ENCODE measurements at regions not wholly inside any gene's neighbourhood (a gene's known extent, or its start where the extent isn't known, plus 50 kb on each side); places are given as distances from the start of the nearest gene placed in this dataset.

- no peak for TF ChIP-seq CTCF (IDR thresholded peaks at IDR 0.05; ENCODE audit: insufficient read depth, low read length, poor library complexity, severe bottlenecking)
- no peak for TF ChIP-seq EZH2phosphoT487 (conservative IDR thresholded peaks at IDR 0.05; ENCODE audit: low read length)
Measured at GRCh38 chr14:71262441-71262840, 355.2 kb downstream of the PCNX1 start.

All from SU-DHL-6 (cell line).